GM19397 (cell line): ENCODE measurements at regions not wholly inside any gene's neighbourhood (a gene's known extent, or its start where the extent isn't known, plus 50 kb on each side); places are given as distances from the start of the nearest gene placed in this dataset.

Source experiments
- ATAC-seq: cut with Tn5 transposase; IDR thresholded peaks from one replicate; pipeline ENCODE4 v1.9.1; 2021; ENCODE audit warnings: mild to moderate bottlenecking, moderate library complexity; ENCODE audit not compliant: unreplicated experiment

GRCh38 chr2:185891403-185891802, 152.8 kb downstream of the FSIP2 start:
- no peak for ATAC-seq

GRCh38 chr2:185891804-185892411, 153.3 kb downstream of the FSIP2 start:
- no peak for ATAC-seq

- ATAC-seq = no peak
Measured at GRCh38 chr2:185892484-185892883, 153.9 kb downstream of the FSIP2 start.

- ATAC-seq = no peak
Measured at GRCh38 chr2:185894223-185894622, 155.6 kb downstream of the FSIP2 start.

GRCh38 chr2:185895828-185896693, 157.5 kb downstream of the FSIP2 start:
- ATAC-seq = no peak

- ATAC-seq = no peak
Measured at GRCh38 chr2:185899366-185899765, 160.8 kb downstream of the FSIP2 start.

- ATAC-seq = no peak
Measured at GRCh38 chr2:185919155-185919554, 180.6 kb downstream of the FSIP2 start.

GRCh38 chr2:185921048-185921756, 182.6 kb downstream of the FSIP2 start:
- no peak for ATAC-seq

- no peak for ATAC-seq
Measured at GRCh38 chr2:185934232-185934631, 195.6 kb downstream of the FSIP2 start.

GRCh38 chr2:185939858-185940257, 201.3 kb downstream of the FSIP2 start:
- ATAC-seq = no peak

GRCh38 chr2:185942855-185943254, 204.3 kb downstream of the FSIP2 start:
- ATAC-seq = no peak

GRCh38 chr2:185947722-185948121, 209.1 kb downstream of the FSIP2 start:
- no peak for ATAC-seq

GRCh38 chr2:185952100-185952499, 213.5 kb downstream of the FSIP2 start:
- ATAC-seq = no peak

- ATAC-seq = no peak
Measured at GRCh38 chr2:185954389-185954788, 215.8 kb downstream of the FSIP2 start.

- ATAC-seq = no peak
Measured at GRCh38 chr2:185955050-185955449, 216.4 kb downstream of the FSIP2 start.

GRCh38 chr2:185967335-185967734, 228.7 kb downstream of the FSIP2 start:
- no peak for ATAC-seq

- no peak for ATAC-seq
Measured at GRCh38 chr2:185970148-185970852, 231.7 kb downstream of the FSIP2 start.

GRCh38 chr2:185978634-185979407, 240.2 kb downstream of the FSIP2 start:
- ATAC-seq = no peak

GRCh38 chr2:185979546-185980071, 241.0 kb downstream of the FSIP2 start:
- ATAC-seq = no peak

- ATAC-seq = no peak
Measured at GRCh38 chr2:185980944-185981343, 242.3 kb downstream of the FSIP2 start.
